Fibroblast of mammary gland (primary cell): ENCODE measurements at regions not wholly inside any gene's neighbourhood (a gene's known extent, or its start where the extent isn't known, plus 50 kb on each side); places are given as distances from the start of the nearest gene placed in this dataset.

Experiments
- DNase-seq: peaks from one replicate; pipeline ENCODE4 v3.0.0-alpha.2; 2010; ENCODE audit warnings: low read depth
- H3K4me3 ChIP-seq: 2 replicates; pipeline ENCODE4 v1.5.1; 2011; ENCODE audit warnings: low read depth, mild to moderate bottlenecking, low read length, moderate library complexity; ENCODE audit not compliant: control insufficient read depth
- CTCF ChIP-seq: conservative IDR thresholded peaks from 2 replicates; pipeline ENCODE4 v1.5.1; 2011; ENCODE audit warnings: low read depth, low read length, inconsistent platforms; ENCODE audit not compliant: control insufficient read depth, insufficient read depth

- no peak for TF ChIP-seq CTCF
- no peak overlapping the region for H3K4me3 ChIP-seq
- DNase-seq, result no peak
Measured at GRCh38 chr10:78868048-78868447, 200.7 kb upstream of the ZMIZ1 start.

- H3K4me3 ChIP-seq, result no peak overlapping the region
- DNase-seq, result no peak
- TF ChIP-seq CTCF, result no peak
Measured at GRCh38 chr10:78868456-78868855, 200.3 kb upstream of the ZMIZ1 start.

DNA sequence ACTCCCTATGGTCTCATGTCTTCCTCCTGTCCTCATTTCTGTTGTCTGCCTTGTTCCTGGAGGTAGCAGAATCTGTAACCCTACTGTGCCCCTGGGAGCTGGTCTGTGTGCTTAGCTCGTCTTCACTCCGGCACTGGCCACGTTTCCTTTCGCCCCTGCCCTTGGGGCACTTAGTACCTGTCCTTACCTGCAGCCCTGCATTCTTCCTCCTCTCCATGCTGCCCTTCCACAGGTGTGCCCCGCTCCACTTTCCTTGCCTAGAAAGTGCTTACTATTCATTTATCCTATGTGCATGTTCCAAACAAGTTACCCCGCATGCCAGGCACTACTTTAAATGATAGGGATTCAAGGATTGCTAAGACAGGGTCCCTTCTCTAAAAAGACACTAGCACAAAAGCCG lies 199.9 kb upstream of the ZMIZ1 start:
- no peak for TF ChIP-seq CTCF
- no peak overlapping the region for H3K4me3 ChIP-seq
- no peak for DNase-seq

- TF ChIP-seq CTCF, result no peak
- no peak overlapping the region for H3K4me3 ChIP-seq
- no peak for DNase-seq
Measured at GRCh38 chr10:78869508-78870454, 199.0 kb upstream of the ZMIZ1 start.

DNA sequence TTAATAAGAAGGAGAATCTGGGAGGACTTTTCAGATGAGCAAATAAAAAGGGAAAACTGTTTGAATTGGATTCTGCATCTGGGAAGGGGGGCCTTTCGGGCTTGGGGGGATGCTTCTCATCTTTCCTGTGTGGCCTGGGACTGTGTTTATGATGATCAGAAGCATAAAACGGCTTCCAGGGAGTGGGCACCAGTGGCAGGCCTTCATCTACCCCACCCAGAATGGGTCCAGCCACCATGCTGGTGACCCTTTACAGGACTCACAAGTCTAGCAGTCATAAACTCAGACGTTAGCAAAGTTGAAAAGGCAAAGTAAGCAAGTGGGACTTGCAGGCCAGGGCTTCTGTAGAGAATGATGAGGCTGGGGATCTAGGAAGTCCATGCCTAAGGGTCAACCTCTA lies 198.3 kb upstream of the ZMIZ1 start:
- no peak for DNase-seq
- no peak for TF ChIP-seq CTCF
- H3K4me3 ChIP-seq, result no peak overlapping the region

DNA sequence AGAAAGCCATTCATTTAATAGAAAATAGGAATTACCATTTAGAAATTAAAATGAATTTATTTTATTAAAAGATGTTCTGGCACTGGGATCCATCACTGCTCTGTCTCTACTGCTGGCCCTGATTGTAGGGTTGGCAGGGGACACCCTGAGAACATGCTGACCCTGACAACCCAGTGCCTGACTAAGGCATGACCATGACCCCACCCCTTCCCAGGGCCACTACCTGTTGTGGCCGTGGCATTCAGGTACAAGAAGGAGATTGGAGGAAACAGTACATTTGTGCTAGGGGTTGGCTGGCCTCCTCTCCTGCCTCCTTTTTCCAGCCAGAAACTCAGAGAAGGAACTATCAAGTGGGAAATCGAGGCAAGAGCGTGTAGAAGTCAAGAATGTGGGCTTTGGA lies 197.0 kb upstream of the ZMIZ1 start:
- TF ChIP-seq CTCF, result no peak
- H3K4me3 ChIP-seq, result no peak overlapping the region
- DNase-seq, result no peak

DNA sequence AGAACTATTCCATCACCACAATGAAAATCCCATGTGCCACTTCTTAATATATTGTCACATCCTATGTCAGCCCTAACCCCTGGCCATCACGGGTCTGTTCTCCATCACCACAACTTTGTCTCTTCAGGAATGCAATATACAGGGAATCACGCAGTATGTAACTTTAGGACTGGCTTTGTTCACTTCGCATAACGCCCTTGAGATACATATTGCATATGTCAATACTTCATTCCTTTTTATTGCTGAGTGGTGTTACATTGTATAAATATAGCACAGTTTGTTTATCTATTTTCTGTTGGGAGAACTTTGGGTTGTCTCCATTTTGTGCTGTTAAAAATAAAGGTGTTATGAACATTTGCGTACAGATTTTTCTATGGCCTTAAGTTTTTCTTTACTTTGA lies 195.4 kb upstream of the ZMIZ1 start:
- TF ChIP-seq CTCF, result no peak
- no peak for DNase-seq
- H3K4me3 ChIP-seq, result no peak overlapping the region
